H1 (cell line): ENCODE measurements at regions not wholly inside any gene's neighbourhood (a gene's known extent, or its start where the extent isn't known, plus 50 kb on each side); places are given as distances from the start of the nearest gene placed in this dataset.

Source experiments
- CTCF ChIA-PET: fragments of 300-600 bp; sonication (Branson Sonifier 250); formaldehyde crosslinking; loops from one replicate; lab custom pipeline; 2021; ENCODE audit not compliant: partially characterized antibody; lab: Charles Lee
- POLR2A ChIA-PET: fragments of 300-600 bp; sonication (Branson Sonifier 250); formaldehyde crosslinking; loops from one replicate; lab custom pipeline; 2021; ENCODE audit warnings: inconsistent platforms; ENCODE audit not compliant: partially characterized antibody; lab: Charles Lee
- DNase-seq, 2 experiments: peaks; one replicate each; pipeline versions ENCODE4 v3.0.0 to v3.0.0-alpha.2; 2010 to 2022; ENCODE audit warnings: low spot score in 2 of 2, low read depth in 1 of 2, mixed read lengths in 1 of 2
- FAIRE-seq: peaks from 2 replicates; lab custom pipeline; 2011; peaks lifted over from hg19 to GRCh38; lab: Jason Lieb, UNC
- H2AFZ ChIP-seq: 2 replicates; pipeline ENCODE4 v1.8.1; 2012; ENCODE audit warnings: low read length, inconsistent platforms
- H2AK5ac ChIP-seq: 2 replicates; pipeline ENCODE4 v1.6.1; 2013; ENCODE audit warnings: low read depth, low read length
- H2BK120ac ChIP-seq: replicated peaks from 2 replicates; pipeline ENCODE3; 2013; ENCODE audit warnings: low read depth, low read length, inconsistent platforms
- H2BK12ac ChIP-seq: 2 replicates; pipeline ENCODE4 v1.6.1; 2013; ENCODE audit warnings: low read depth, low read length
- H2BK15ac ChIP-seq: 2 replicates; pipeline ENCODE4 v1.6.1; 2013; ENCODE audit warnings: low read length
- H2BK20ac ChIP-seq: 2 replicates; pipeline ENCODE4 v1.6.1; 2013; ENCODE audit warnings: low read length
- H2BK5ac ChIP-seq: 2 replicates; pipeline ENCODE4 v1.6.1; 2013; ENCODE audit warnings: low read depth, low read length
- H3K14ac ChIP-seq: 2 replicates; pipeline ENCODE4 v1.6.1; 2013; ENCODE audit warnings: inconsistent platforms; ENCODE audit not compliant: insufficient read length
- H3K18ac ChIP-seq: 2 replicates; pipeline ENCODE4 v1.6.1; 2013; ENCODE audit warnings: low read length; ENCODE audit errors: extremely low read depth
- H3K23ac ChIP-seq: 2 replicates; pipeline ENCODE4 v1.6.1; 2013; ENCODE audit warnings: inconsistent platforms; ENCODE audit not compliant: insufficient read length
- H3K23me2 ChIP-seq: 2 replicates; pipeline ENCODE4 v1.6.1; 2013; ENCODE audit warnings: low read depth, low read length
- H3K27ac ChIP-seq: 2 replicates; pipeline ENCODE4 v1.6.1; 2011; ENCODE audit warnings: low read depth, low read length, inconsistent platforms
- H3K27me3 ChIP-seq, 4 experiments: replicated peaks in 1 of 4; 1 replicate in 1 of 4; 2 replicates in 3 of 4; pipeline versions ENCODE4 v1.6.1 to v1.8.1; 2011 to 2013; ENCODE audit warnings: low read length in 3 of 4, mild to moderate bottlenecking in 3 of 4, inconsistent platforms in 2 of 4, mixed read lengths in 2 of 4, moderate library complexity in 1 of 4; ENCODE audit not compliant: control insufficient read depth in 3 of 4, insufficient read depth in 3 of 4; ENCODE audit errors: extremely low read depth in 1 of 4
- H3K36me3 ChIP-seq, 4 experiments: 2 replicates each; pipeline versions ENCODE4 v1.6.1 to v1.8.1; 2011 to 2013; ENCODE audit warnings: mild to moderate bottlenecking in 4 of 4, low read length in 3 of 4, moderate library complexity in 2 of 4, control low read depth in 1 of 4, inconsistent platforms in 1 of 4; ENCODE audit not compliant: insufficient read depth in 4 of 4, control insufficient read depth in 2 of 4
- H3K4ac ChIP-seq: replicated peaks from 2 replicates; pipeline ENCODE3; 2013; ENCODE audit warnings: low read length, low read depth, mixed read lengths, inconsistent platforms; ENCODE audit not compliant: insufficient read length
- H3K4me1 ChIP-seq, 4 experiments: replicated peaks in 1 of 4; 1 replicate in 1 of 4; 2 replicates in 3 of 4; pipeline versions ENCODE4 v1.6.1 to v1.8.1; 2011 to 2013; ENCODE audit warnings: low read length in 3 of 4, inconsistent platforms in 2 of 4, mixed read lengths in 1 of 4; ENCODE audit not compliant: insufficient read depth in 4 of 4, control insufficient read depth in 3 of 4
- H3K4me2 ChIP-seq, 2 experiments: 2 replicates each; pipeline versions ENCODE4 v1.6.1 to v1.8.1; 2011 to 2013; ENCODE audit warnings: low read depth in 2 of 2, low read length in 2 of 2, control low read depth in 1 of 2, inconsistent platforms in 1 of 2, mild to moderate bottlenecking in 1 of 2; ENCODE audit not compliant: insufficient read depth in 1 of 2
- H3K4me3 ChIP-seq, 4 experiments: fragments of 200-600, 300-600 bp in 1 of 4; sonication (generic), shearing (Covaris generic), sonication (Bioruptor Twin) in 1 of 4; 2 replicates each; pipeline versions ENCODE4 v1.5.1 to v1.8.1; 2011 to 2016; ENCODE audit warnings: low read length in 4 of 4, low read depth in 3 of 4, control low read depth in 2 of 4, inconsistent platforms in 2 of 4, mild to moderate bottlenecking in 2 of 4, mixed read lengths in 1 of 4, moderate library complexity in 1 of 4; ENCODE audit not compliant: insufficient read depth in 2 of 4; ENCODE audit errors: extremely low read depth in 1 of 4
- H3K56ac ChIP-seq: replicated peaks from 2 replicates; pipeline ENCODE3; 2013; ENCODE audit warnings: low read depth, mild to moderate bottlenecking, mixed read lengths, low read length, inconsistent platforms; ENCODE audit not compliant: insufficient read length
- H3K79me1 ChIP-seq: 2 replicates; pipeline ENCODE4 v1.6.1; 2013; ENCODE audit warnings: low read depth, low read length, control low read depth
- H3K79me2 ChIP-seq, 2 experiments: 2 replicates each; pipeline versions ENCODE4 v1.6.1 to v1.8.1; 2012 to 2013; ENCODE audit warnings: low read length in 2 of 2, mild to moderate bottlenecking in 2 of 2, inconsistent platforms in 1 of 2; ENCODE audit not compliant: insufficient read depth in 2 of 2, control insufficient read depth in 1 of 2
- H3K9ac ChIP-seq, 4 experiments: replicated peaks in 1 of 4; 1 replicate in 1 of 4; 2 replicates in 3 of 4; pipeline versions ENCODE4 v1.6.1 to v1.8.1; 2011 to 2013; ENCODE audit warnings: low read depth in 3 of 4, low read length in 3 of 4, control low read depth in 2 of 4, mild to moderate bottlenecking in 2 of 4, moderate library complexity in 2 of 4, inconsistent platforms in 1 of 4; ENCODE audit errors: extremely low read depth in 1 of 4
- H3K9me3 ChIP-seq, 2 experiments: 2 replicates each; pipeline versions ENCODE4 v1.6.1 to v1.8.1; 2012 to 2013; ENCODE audit warnings: mild to moderate bottlenecking in 2 of 2, moderate library complexity in 2 of 2, control low read depth in 1 of 2, inconsistent platforms in 1 of 2, low read depth in 1 of 2, low read length in 1 of 2, mixed read lengths in 1 of 2; ENCODE audit not compliant: insufficient read depth in 2 of 2
- H4K20me1 ChIP-seq, 2 experiments: replicated peaks in 1 of 2; 2 replicates each; pipeline versions ENCODE3 to v1.8.1; 2011 to 2013; ENCODE audit warnings: inconsistent platforms in 2 of 2, low read length in 2 of 2, mild to moderate bottlenecking in 1 of 2; ENCODE audit not compliant: insufficient read depth in 2 of 2, control insufficient read depth in 1 of 2
- H4K5ac ChIP-seq: 2 replicates; pipeline ENCODE4 v1.6.1; 2013; ENCODE audit warnings: low read length, low read depth, mixed read lengths, inconsistent platforms; ENCODE audit not compliant: insufficient read length
- H4K8ac ChIP-seq: 2 replicates; pipeline ENCODE4 v1.8.0; 2013; ENCODE audit warnings: mild to moderate bottlenecking, moderate library complexity, low read length, inconsistent platforms; ENCODE audit not compliant: insufficient read depth; ENCODE audit errors: extremely low read depth
- H4K91ac ChIP-seq: replicated peaks from 2 replicates; pipeline ENCODE3; 2013; ENCODE audit warnings: low read length, mixed read lengths, inconsistent platforms; ENCODE audit not compliant: insufficient read length
- BACH1 ChIP-seq: IDR thresholded peaks from 2 replicates; pipeline ENCODE4 v1.6.1; 2012; ENCODE audit warnings: low read length, improper control_type of control experiment
- CEBPB ChIP-seq: IDR thresholded peaks from 2 replicates; pipeline ENCODE4 v1.6.1; 2012; ENCODE audit warnings: low read depth, low read length
- E2F6 ChIP-seq: IDR thresholded peaks from 2 replicates; pipeline ENCODE4 v1.6.1; 2012; ENCODE audit warnings: inconsistent platforms
- GTF2F1 ChIP-seq: IDR thresholded peaks from 2 replicates; pipeline ENCODE4 v1.6.1; 2012; ENCODE audit warnings: low read depth, low read length, improper control_type of control experiment, borderline replicate concordance
- HDAC6 ChIP-seq: IDR thresholded peaks from one replicate; pipeline ENCODE4 v1.7.1; 2012; ENCODE audit warnings: low read depth, mild to moderate bottlenecking, inconsistent platforms, low read length, moderate library complexity
- KDM5A ChIP-seq: fragments of 200-600 bp; IDR thresholded peaks from 2 replicates; pipeline ENCODE4 v1.7.1; 2012; ENCODE audit warnings: mild to moderate bottlenecking, low read length, inconsistent platforms, mixed read lengths
- POLR2A ChIP-seq, 2 experiments: IDR thresholded peaks; 1 replicate in 1 of 2; 2 replicates in 1 of 2; pipeline ENCODE4 v1.6.1; 2011; ENCODE audit warnings: low read depth in 2 of 2, low read length in 2 of 2, mild to moderate bottlenecking in 2 of 2; ENCODE audit errors: control extremely low read depth in 1 of 2
- RAD21 ChIP-seq, 2 experiments: IDR thresholded peaks in 1 of 2; conservative IDR thresholded peaks in 1 of 2; 2 replicates each; pipeline ENCODE4 v1.6.1; 2011; ENCODE audit warnings: low read depth in 2 of 2, low read length in 2 of 2, improper control_type of control experiment in 1 of 2, inconsistent platforms in 1 of 2, mild to moderate bottlenecking in 1 of 2, moderate library complexity in 1 of 2
- RBBP5 ChIP-seq: IDR thresholded peaks from 2 replicates; pipeline ENCODE4 v1.7.1; 2012; ENCODE audit warnings: low read depth, mild to moderate bottlenecking, inconsistent platforms, low read length, moderate library complexity, borderline replicate concordance
- SIRT6 ChIP-seq: IDR thresholded peaks from one replicate; pipeline ENCODE4 v1.7.1; 2012; ENCODE audit warnings: low read length, inconsistent platforms
- SP1 ChIP-seq: IDR thresholded peaks from 2 replicates; pipeline ENCODE4 v1.6.1; 2011; ENCODE audit warnings: low read depth, low read length
- SRF ChIP-seq: IDR thresholded peaks from 2 replicates; pipeline ENCODE4 v1.6.1; 2011; ENCODE audit warnings: mild to moderate bottlenecking, low read depth, low read length, moderate library complexity
- SUZ12 ChIP-seq: fragments of 200-600 bp; sonication (generic); IDR thresholded peaks from 2 replicates; pipeline ENCODE4 v1.6.1; 2012; ENCODE audit warnings: mild to moderate bottlenecking, inconsistent platforms, low read length, moderate library complexity, mixed read lengths
- TAF1 ChIP-seq: IDR thresholded peaks from 2 replicates; pipeline ENCODE4 v1.6.1; 2011; ENCODE audit warnings: mild to moderate bottlenecking, low read depth, low read length
- TCF12 ChIP-seq: IDR thresholded peaks from 2 replicates; pipeline ENCODE4 v1.6.1; 2011; ENCODE audit warnings: low read depth, mild to moderate bottlenecking, low read length
- YY1 ChIP-seq: IDR thresholded peaks from 2 replicates; pipeline ENCODE4 v1.6.1; 2011; ENCODE audit warnings: low read depth, mild to moderate bottlenecking, low read length
- WGBS, 2 experiments: shearing (Covaris generic) in 1 of 2; methylation state at CpG; one replicate each; pipeline versions ENCODE4 v1.1.6 to v1.1.7; 2013 to 2015; ENCODE audit warnings: low lambda C conversion rate in 2 of 2, mixed read lengths in 2 of 2, inconsistent platforms in 1 of 2, low coverage in 1 of 2, missing lambda C conversion rate in 1 of 2; ENCODE audit not compliant: insufficient replicate concordance in 2 of 2, insufficient coverage in 1 of 2, insufficient read length in 1 of 2; ENCODE audit errors: extremely low coverage in 1 of 2, missing lambda C conversion rate in 1 of 2; 5-methylcytosine and 5-hydroxymethylcytosine counted together

DNA sequence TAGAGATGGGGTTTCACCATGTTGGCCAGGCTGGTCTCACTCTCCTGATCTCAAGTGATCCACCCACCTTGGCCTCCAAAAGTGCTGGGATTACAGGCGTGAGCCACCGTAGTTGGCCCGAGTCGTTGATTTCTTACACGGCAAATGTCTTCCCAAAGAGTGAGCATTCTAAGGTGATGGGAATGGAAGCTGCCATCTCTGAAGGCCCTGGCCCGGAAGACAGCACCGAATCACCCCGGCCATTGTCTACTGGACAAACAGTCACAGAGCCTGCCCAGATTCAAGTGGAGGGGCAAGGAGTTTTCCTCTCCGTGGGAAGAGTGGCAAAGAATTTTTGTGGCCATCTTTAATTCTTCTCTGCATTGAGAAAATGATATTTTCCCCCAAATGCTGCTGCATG, 92.1 kb upstream of the AJAP1 start:
- H3K23me2 ChIP-seq: no peaks in the 10 kb centered on the region
- no peak overlapping the region for H3K23ac ChIP-seq
- H3K4ac ChIP-seq: no peak overlapping the region
- no peaks in the 10 kb centered on the region for H3K36me3 ChIP-seq
- H3K79me2 ChIP-seq: no peaks in the 10 kb centered on the region
- H3K9me3 ChIP-seq: peaks cover 0 to 34% of the 10 kb centered on the region in 2 experiments; a peak in 2 of 4 replicates
- no peak overlapping the region for H3K56ac ChIP-seq
- CTCF ChIA-PET: no interaction called here
- H2BK15ac ChIP-seq: no peak overlapping the region
- no peak overlapping the region for H2BK20ac ChIP-seq
- no peak overlapping the region for H4K8ac ChIP-seq
- no peak overlapping the region for H3K4me2 ChIP-seq
- no peaks in the 10 kb centered on the region for H4K20me1 ChIP-seq
- H3K79me1 ChIP-seq: no peaks in the 10 kb centered on the region
- no peak overlapping the region for H2BK120ac ChIP-seq
- H3K9ac ChIP-seq: no peak overlapping the region
- no peak overlapping the region for H4K5ac ChIP-seq
- FAIRE-seq (no peak), DNase-seq (no peak)
- no peak overlapping the region for H4K91ac ChIP-seq
- no peak overlapping the region for H2AFZ ChIP-seq
- no peak overlapping the region for H3K4me3 ChIP-seq
- H2BK12ac ChIP-seq: no peak overlapping the region
- H3K27ac ChIP-seq: no peak overlapping the region
- no peaks in the 10 kb centered on the region for H3K27me3 ChIP-seq
- H3K4me1 ChIP-seq: no peaks in the 10 kb centered on the region
- no peak overlapping the region for H3K14ac ChIP-seq
- 93% methylated on average over 9 of the region's 9 CpGs; no CpG with 5 or more reads in 1 of the 2 experiments for WGBS, 2 experiments
- no peak overlapping the region for H2BK5ac ChIP-seq
- POLR2A ChIA-PET: no interaction called here
- H3K18ac ChIP-seq: no peak overlapping the region
- no peak overlapping the region for H2AK5ac ChIP-seq
- no peak for TF ChIP-seq SUZ12
- no peak for TF ChIP-seq KDM5A
- no peak for TF ChIP-seq RBBP5
- TF ChIP-seq SRF: no peak
- TF ChIP-seq YY1: no peak
- no peak for TF ChIP-seq TAF1
- TF ChIP-seq CEBPB: no peak
- TF ChIP-seq GTF2F1: no peak
- no peak for TF ChIP-seq HDAC6
- no peak for TF ChIP-seq RAD21 (IDR thresholded peaks at IDR 0.05 in 1 of 2, conservative IDR thresholded peaks at IDR 0.05 in 1 of 2; ENCODE audit: low read depth in 2 of 2, low read length in 2 of 2)
- TF ChIP-seq TCF12: no peak
- no peak for TF ChIP-seq E2F6
- no peak for TF ChIP-seq SP1
- no peak for TF ChIP-seq SIRT6
- no peak for TF ChIP-seq POLR2A (IDR thresholded peaks at IDR 0.05; ENCODE audit: control extremely low read depth in 1 of 2, low read depth in 2 of 2, low read length in 2 of 2)
- no peak for TF ChIP-seq BACH1
